Endothelial cell of umbilical vein (primary cell): ENCODE measurements at regions not wholly inside any gene's neighbourhood (a gene's known extent, or its start where the extent isn't known, plus 50 kb on each side); places are given as distances from the start of the nearest gene placed in this dataset.

Experiments
- EZH2 ChIP-seq: IDR thresholded peaks from 2 replicates; pipeline ENCODE4 v1.6.1; 2012; ENCODE audit warnings: borderline replicate concordance, low read depth, mild to moderate bottlenecking, moderate library complexity, low read length, inconsistent platforms; ENCODE audit not compliant: severe bottlenecking
- MYC ChIP-seq: IDR thresholded peaks from one replicate; pipeline ENCODE4 v1.6.1; 2011; ENCODE audit warnings: mild to moderate bottlenecking, low read depth, low read length
- TF ChIP-seq, protein P1 (sequence below), 2 donors: IDR thresholded peaks; 1 replicate in 1 of 2; 2 replicates in 1 of 2; pipeline ENCODE4 v1.5.1; 2011; ENCODE audit warnings: low read length in 2 of 2, mild to moderate bottlenecking in 2 of 2, moderate library complexity in 2 of 2, control low read depth in 1 of 2, inconsistent platforms in 1 of 2, low read depth in 1 of 2; ENCODE audit not compliant: insufficient read depth in 1 of 2; ENCODE audit errors: extremely low read depth in 1 of 2
- TF ChIP-seq, protein P2 (sequence below): IDR thresholded peaks from 2 replicates; pipeline ENCODE4 v1.6.1; 2011; ENCODE audit not compliant: insufficient read depth, insufficient read length

DNA sequence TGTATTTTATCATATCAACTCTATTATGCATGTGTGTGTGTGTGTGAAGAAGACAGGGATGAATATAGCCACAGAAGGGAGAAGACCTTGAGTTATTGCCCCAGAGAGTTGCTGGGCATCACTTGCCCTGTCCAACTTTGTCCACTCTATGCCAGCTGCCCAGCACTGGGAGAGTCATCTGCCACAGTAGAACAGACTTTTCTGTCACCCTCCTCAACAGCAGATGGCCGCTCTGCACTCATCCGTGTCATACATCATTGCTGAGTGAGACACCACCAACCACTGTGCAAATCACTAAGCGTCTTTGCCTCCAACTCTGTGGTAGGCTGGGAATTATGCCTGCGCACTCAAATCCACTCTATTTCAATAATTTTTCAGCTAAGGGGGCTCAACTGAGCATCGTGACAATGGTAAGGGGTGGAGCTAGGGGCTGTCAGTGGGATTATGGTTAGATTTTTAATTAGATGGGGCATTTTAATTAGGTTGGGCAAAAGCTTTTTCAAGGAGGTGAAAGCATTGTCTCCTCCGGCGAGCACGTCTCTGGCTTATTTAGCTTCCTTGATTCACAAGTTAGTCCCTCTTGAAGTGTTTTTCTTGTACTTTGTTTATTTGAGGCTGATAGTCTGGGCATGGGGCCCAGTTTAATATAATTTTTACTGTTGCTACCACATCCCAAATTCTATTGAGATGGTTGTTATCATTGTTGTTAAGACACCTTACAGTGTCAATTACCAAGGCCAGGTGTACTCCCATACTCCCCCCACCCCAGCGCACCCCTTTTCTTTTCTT, 100.1 kb upstream of the KLF3 start:
- TF ChIP-seq, protein P1, sequence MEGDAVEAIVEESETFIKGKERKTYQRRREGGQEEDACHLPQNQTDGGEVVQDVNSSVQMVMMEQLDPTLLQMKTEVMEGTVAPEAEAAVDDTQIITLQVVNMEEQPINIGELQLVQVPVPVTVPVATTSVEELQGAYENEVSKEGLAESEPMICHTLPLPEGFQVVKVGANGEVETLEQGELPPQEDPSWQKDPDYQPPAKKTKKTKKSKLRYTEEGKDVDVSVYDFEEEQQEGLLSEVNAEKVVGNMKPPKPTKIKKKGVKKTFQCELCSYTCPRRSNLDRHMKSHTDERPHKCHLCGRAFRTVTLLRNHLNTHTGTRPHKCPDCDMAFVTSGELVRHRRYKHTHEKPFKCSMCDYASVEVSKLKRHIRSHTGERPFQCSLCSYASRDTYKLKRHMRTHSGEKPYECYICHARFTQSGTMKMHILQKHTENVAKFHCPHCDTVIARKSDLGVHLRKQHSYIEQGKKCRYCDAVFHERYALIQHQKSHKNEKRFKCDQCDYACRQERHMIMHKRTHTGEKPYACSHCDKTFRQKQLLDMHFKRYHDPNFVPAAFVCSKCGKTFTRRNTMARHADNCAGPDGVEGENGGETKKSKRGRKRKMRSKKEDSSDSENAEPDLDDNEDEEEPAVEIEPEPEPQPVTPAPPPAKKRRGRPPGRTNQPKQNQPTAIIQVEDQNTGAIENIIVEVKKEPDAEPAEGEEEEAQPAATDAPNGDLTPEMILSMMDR (IDR thresholded peaks at IDR 0.05; ENCODE audit: extremely low read depth in 1 of 2, insufficient read depth in 1 of 2, low read depth in 1 of 2, low read length in 2 of 2): no peak
- TF ChIP-seq MYC (no peak), EZH2 (no peak)
- TF ChIP-seq, protein P2, sequence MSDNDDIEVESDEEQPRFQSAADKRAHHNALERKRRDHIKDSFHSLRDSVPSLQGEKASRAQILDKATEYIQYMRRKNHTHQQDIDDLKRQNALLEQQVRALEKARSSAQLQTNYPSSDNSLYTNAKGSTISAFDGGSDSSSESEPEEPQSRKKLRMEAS: no peak
